Inflammatory macrophage treated with lipopolysaccharide for 1 hour (primary cell): ENCODE measurements at regions not wholly inside any gene's neighbourhood (a gene's known extent, or its start where the extent isn't known, plus 50 kb on each side); places are given as distances from the start of the nearest gene placed in this dataset.

ENCODE experiments used
- DNase-seq, 2 donors: peaks; one replicate each; pipeline ENCODE4 v3.0.0-alpha.2; 2020 to 2022

DNA sequence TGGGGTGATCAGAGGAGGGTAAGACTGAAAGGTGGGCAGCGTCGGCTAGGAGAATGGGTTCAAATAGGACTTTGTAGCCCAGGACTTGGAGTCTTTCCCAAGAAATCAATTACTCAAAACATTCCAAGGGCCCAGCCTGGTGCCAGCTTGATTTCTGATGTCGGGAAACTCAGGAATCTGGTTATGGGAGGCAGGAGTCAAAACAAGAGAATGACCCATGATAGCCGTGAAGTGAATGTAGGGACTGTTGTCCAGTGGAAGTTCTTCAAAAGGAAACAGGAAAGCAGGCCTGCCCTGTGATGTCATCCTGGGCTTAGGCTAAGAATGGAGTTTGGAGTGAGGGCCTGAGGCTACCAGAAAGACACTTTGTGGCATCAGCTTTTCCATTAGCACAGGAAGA is 67.4 kb upstream of the SLC14A2 start:
- DNase-seq, result no peak

DNA sequence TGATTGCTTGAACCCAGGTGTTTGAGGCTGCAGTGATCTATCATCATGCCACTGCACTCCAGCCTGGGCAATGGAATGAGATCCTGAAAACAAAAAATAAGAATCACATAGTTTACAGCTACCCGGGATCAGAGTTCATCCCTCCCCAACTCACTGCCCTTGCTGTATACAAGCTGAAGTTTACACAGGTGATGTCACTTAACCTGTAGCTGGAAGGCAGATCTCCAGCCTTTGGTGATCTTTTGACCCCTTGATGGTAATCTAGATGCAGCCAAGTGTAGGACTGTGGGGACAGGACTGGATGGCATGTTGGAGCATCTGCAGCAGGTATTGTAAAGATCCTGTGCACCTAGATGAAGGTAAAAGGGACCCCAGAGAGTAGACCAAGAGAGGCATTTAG is 66.7 kb upstream of the SLC14A2 start:
- no peak for DNase-seq

GRCh38 chr18:45549290-45549689 is 66.0 kb upstream of the SLC14A2 start:
- no peak for DNase-seq

DNA sequence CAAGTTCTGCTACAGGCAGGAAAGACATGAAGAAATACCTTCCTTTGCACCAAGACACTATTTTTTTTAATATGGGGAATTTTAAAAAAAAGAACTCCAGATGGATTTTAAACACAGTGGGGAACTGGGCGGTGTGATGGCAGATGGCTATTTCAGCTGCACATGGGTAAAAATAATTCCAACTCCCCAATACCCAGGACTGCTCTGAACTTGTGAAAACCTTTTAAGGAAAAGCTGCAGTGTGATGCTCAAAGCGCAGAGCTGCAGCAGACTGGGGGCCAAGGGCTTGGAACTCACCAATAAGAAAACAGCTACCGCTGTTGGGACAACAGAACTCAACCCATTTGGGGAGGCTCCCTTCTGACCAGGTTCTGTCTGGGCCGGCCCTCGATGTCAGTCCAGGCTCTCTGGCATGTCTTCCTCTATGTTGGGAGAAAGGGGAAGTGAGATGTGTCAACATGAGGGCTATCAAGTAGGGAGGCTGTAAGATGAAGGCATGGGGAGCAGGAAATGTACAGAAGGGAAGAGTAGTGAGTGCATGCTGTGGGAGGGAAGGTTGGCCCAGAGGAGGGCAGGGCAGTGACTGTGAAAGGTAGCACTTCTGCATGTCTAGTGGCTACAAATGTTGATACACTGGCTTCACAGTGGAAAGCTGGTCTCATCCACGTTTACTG is 64.0 kb upstream of the SLC14A2 start:
- peak; percentile 46 to 52 for DNase-seq

DNA sequence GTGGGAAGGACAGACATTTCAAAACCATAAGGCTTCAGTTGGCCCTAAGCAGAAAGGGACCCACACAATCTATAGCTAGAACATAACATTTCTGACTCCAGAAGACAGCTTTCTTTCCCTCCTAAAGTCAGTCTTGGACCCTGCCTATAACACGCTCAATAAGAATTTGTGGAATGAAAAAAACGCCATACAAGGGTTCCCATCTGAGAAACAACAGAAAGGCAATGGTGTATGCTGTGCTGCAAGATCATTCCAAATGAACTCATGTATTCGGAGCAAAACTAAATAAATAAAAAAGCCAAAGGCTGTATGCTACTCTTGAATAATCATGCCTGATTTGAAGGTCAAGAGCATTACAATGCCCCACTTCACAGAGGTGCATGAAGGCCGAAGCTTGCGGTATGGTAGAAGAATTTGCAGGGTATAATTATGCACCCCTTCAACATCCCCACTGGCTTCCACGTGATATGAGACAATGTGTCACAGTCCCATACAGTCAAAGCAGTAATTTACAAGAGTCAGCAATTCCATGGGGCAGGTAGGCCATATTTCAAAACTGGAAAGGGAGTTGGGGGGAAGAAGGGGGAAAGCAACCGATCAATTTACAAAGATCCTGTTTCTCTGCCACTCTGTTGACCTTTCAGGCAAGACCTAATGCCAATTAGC is 61.4 kb upstream of the SLC14A2 start:
- no peak for DNase-seq

DNA sequence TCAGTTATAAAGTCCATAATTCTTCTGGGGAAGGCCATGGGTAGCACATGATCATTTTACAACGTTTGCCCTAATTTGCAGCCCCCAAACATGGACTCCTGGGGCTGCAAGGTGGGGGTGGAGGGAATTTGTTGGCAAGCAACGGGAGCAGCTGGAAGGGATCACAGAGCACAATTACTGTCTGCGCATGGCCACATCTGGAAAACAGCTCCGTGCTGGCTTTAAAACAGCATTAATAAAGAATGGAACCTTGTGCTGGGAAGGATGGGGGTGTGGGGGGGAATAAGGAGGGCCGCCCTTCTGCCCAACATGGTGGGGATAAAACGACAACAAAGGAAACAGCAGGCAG is 60.9 kb upstream of the SLC14A2 start:
- no peak for DNase-seq

GRCh38 chr18:45556222-45556621 is 59.1 kb upstream of the SLC14A2 start:
- no peak for DNase-seq

- no peak for DNase-seq
These were observed 58.0 kb upstream of the SLC14A2 start for GRCh38 chr18:45557287-45557686.

GRCh38 chr18:45557779-45558178 is 57.5 kb upstream of the SLC14A2 start:
- DNase-seq, result no peak

DNA sequence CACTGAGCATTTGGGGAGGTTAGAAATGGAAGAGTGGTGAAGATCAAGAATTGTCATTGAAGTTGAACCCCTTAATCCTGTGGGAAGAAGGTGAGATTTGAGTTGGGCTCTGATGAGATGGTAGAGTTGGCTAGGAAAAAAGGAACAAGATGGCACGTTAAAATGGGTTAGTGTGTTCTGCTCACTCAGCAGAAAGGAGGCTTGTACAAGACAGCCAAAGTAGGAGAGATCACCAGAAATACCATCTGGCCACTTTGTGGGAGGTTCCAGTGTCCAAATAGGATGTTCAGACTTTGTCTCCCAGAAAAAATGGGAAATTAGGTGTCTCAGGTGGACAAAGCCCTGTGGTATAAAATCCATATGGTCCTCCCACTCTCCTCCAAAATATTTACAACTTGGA is 56.0 kb upstream of the SLC14A2 start:
- no peak for DNase-seq

GRCh38 chr18:45560870-45561269 is 54.4 kb upstream of the SLC14A2 start:
- no peak for DNase-seq

DNA sequence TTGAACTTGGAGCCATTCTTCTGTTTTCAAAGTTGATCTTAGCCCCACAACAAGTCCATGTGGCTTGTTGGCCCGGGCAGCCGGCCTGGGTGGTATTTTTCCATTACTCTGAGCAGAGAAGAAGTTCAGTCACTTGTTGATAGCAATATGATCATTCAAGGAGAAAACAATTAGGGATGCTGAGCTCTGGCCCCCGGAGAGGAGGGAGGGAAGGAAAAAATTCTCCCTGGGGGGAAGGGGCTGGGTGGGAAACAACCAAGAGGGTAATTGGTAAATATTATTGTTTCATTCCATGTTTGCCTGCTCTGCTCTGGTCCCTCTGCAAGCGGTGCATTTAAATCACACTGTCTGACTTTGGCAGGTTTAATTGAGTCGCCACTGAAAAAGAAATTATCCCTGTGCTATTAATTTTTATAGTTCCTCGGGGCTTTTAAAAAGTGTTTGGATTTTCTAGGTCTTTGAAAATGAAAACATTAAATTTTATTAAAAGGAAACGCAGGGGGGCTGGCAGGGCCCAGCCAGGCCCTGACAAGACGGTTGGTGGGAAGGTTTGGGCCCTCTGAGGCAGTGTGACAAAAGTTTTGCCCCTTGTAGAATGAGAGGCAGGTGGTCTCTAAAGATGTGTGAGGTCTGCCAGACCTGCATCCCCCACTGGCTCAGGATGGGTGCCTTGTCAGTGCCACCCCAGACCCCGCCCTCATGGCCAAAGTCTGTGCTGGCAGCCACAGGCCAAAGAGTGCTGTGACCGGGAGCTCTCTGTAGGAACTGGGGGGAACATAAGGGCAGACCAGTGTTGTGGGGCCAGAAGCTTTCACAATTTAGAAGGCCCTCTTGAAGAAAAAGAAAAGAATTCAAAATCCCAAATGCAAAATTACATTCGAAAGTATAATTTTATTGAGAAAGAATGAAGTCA is 52.5 kb upstream of the SLC14A2 start:
- DNase-seq, result no peak

GRCh38 chr18:45565280-45565970 is 49.9 kb upstream of the SLC14A2 start:
- no peak for DNase-seq
